ENCODE measurements at regions not wholly inside any gene's neighbourhood (a gene's known extent, or its start where the extent isn't known, plus 50 kb on each side); places are given as distances from the start of the nearest gene placed in this dataset.

DNA sequence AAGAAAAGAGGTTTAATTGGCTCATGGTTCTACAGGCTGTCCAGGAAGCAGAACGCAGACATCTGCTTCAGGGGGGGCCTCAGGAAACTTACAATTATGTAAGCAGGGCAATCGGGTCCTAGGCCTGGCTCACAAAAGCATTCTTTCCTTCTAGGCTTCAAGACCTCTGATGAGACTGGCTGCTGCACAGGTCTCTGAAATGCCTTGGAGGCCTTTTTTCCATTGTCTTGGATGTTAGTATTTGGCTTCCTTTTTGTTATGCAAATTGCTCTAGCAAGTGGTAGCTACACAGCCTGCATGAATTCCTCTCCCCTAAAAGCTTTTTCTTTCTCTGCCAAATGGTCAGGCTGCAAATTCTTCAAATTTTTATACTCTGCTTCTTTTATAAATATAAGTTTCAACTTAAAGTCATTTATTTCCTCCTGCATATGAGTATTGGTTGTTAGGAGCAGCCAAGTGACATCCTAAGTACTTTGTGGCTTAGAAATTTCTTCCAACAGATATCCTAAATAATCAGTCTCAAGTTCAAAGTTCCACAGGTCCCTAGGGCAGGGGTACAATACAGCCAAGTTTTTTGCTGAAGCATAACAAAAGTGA is 83.1 kb upstream of the SEMA3A start:
- DNase-seq: no peak

DNA sequence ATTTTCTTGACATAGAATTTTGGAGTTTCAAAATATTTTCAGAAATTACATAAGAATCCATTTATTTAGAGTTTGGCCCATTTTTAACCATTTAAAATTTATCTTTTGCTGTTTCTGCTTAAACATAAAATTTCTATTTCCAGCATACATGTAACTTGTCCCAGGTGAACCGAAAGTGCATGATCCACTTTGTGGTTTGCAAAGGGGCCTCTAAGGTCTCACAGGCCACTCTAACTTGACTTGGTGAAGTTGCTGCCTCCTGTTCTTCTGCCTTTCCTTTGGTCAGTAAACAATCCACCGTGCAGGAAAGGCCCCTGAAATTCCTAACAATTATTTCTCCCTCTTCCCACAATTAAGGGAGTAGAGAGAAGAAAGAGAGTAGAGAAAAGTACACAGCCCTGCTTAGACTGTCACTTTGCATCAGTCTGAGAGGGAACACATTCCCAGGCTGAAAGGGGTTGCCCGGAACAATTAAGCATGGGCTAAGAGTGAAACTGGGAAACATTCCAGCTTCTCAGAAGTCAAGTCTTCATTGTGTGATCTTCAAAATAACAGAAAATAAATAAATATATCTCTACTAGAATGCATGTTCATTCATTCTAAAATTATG is 79.5 kb upstream of the SEMA3A start:
- DNase-seq: no peak

DNA sequence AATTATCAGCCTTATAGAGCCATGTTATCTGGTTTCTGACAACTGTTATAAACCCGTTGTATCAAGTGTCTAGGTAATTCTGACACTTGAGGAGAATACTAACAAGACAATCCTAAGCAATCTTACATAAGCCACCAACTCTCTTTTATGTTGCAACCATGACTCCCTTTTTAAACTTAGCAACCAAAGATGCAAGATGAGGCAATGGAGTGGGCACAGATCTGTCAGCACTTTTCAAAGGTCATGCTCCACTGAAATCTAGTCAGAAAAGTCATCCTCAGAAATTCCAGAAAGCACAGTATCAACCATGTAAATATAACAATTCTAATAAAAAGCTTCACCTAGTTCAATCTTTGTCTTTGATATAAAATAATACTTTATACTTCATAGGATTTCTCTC is 77.0 kb upstream of the SEMA3A start:
- DNase-seq: no peak

DNA sequence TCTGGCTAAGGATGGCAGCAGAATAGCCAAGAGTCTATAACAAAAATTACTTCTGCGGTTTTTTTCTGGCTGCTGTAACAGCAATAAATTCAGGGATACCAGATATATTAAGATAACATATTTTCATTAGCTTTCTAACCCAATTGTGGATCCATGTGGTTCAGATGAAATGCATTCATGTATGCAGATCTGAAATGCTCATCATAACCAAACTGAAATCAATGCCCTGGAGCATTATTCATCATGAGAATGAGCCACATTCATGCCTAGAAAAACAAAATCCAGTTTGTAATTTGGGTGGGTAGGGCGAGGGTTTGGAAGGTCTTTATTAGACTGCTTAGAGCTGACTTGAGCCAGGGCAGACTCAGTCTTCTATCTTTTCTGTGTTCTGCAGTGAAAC is 69.8 kb upstream of the SEMA3A start:
- DNase-seq: no peak

DNA sequence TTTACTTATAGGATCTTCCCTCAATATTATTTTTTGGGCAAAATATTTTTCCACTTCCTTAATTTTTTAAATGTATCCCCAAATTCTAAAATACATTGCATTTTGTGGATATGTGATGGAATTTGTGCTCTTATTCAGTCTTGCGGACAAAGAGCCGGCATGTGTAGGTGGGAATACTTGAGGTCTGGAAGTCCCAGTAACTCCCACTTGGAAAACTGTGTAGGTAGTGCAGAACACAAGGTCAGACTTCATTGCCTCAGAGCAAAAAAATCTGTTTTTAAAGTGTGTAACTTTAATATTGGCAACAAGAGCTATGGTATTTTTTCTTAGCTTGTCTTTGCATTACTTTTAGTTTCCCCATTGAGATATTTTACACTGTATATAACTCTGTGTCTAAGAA is 68.5 kb upstream of the SEMA3A start:
- no peak for DNase-seq

DNA sequence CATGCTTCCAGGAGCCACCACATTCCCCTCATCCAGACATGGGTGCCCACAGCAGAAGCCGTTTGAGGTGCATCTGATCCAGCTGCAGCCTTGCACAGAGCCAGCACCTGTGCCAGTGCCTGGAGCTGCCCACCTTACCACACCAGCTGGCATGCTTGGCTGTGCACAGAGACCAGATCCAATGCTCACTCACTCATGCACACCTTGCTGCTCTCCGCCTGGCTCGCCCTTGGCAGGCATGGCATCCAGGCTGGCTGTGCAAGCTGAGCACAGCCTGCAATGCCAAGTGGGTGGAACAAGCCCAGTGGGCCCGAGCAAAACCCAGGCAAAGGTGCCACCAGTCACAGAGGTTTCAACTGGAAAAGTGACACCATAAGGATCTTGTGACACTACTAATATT is 66.9 kb upstream of the SEMA3A start:
- DNase-seq: no peak

DNA sequence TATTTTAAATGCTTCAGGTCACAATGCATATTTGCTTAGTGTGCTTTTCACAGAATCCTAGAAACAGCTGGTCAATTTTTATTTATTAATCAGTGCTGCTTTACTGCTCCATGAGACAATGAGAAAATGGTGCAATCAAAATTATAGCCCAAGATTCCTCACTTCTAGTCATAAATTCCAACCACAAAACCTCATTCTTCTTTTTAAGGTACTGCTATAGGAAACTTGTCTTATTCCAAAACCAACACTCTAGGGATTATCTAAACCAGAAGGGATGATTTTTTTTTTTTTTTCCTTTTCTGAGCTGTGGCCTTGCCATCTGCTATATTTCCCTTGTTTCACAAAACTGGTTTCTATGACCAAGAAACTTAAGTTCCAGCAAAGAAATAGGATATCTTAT is 64.0 kb upstream of the SEMA3A start:
- no peak for DNase-seq

DNA sequence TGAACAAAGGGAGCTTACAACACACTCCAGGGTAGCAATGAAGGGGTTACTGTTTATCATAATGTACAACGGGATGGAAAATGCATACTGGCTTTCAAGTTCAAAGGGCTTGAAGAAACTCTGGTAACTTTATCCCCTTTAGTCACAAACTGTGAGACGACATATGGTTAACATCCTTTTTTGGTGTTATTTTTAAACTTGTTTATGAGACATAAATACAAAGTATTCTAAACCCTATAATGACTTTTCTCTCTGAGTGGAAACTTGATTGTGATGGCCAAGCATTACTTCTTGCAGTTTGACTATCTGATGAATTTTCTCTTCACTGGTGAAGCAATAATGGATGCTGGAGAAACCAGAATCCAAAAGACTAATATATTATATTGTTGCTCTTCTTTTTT is 62.0 kb upstream of the SEMA3A start:
- no peak for DNase-seq

DNA sequence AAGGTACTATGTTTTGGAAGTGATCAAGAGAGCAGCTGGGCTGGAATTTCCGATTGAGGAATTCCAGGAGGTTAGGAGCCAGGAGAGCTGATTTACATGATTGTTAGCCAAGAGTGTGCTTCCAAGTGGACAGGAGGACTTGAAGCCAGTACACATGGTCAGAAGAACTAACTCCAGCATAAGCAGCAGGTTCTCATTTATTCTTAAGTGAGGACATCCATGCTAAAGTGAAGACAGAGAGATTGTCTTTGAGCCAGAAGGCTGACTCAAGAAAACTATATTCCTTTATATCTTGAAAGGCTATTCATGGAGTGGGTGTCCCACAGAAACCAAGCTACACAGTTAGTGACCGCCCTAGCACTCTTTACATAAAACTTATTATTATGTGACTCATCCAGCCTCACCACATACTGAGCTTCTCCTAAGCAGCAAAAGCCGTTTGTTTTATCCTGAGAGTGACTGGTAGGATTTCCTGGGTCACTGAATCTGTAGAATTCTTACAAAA is 56.7 kb upstream of the SEMA3A start:
- no peak for DNase-seq

DNA sequence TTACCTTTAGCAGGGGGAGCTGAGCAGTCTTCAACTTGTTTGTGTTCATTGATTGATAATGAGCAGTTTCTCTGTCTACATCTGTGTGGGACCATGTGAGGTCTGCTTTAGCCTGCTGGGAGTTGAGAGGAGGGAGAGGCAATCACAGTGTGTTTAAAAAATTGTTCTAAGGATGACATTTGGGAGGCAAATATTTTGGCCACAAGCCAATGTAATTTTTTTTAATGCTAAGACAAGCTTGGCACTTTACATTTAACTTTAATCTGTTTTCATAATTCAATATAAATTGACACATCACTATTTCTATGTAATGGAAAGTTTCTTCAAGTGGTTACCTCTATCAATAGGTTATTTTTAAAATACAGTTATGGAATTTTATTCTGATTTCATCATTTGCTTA is 55.9 kb upstream of the SEMA3A start:
- no peak for DNase-seq

DNA sequence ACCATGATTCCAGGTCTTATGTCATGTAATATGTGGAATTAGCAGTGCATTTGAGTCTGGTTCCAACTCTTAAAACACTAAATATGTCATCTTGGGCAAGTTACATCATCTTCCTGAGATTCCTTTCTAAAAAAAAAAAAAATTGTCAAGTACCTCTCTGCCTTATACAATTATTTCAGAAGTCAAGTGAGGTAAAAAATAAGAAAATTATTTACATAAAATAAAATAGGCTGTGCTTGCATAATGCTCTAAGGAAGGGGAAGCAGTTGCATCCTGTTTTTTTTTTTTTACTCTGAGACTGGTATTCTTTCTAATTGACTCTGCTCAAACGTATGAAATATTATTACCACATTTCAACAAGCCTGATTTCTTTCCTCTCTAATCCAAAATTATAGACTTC is 55.1 kb upstream of the SEMA3A start:
- no peak for DNase-seq

DNA sequence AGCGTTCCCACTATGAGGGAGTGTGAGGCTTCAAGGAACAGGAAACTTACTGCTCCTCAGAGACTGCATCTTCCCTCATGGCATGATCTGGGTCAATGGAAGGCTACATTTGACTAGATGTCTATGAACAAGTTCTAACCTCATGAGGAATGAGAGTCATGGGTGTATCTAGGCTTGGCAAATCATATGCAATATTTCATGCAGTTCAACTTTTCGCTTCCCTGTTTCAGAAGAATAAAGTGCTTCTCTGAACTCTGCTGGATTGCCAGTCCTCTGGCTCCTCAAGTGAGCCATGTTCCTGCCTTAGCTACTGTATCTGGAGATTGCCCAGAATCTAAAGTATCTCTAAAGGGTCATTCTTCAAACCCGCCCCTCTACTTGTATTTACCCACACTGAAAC is 54.3 kb upstream of the SEMA3A start:
- no peak for DNase-seq

DNA sequence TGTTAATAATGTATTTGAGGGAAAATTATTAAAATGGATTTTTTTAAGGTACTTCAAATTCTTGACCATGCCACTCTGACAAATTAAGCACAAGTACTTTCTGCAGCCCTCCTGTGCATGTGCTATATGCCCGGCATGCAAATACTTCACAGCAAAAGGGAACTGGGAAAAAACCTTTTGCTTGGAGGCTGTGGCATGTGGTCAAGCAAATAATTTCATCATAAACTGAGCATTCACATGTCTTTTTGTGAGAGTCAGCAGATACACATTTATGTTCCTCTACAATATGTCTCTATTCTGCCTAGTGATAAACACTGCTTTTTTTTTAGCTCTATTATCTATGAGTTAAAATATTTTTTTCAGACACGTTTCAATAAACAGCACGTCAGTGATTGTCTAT is 53.7 kb upstream of the SEMA3A start:
- no peak for DNase-seq

DNA sequence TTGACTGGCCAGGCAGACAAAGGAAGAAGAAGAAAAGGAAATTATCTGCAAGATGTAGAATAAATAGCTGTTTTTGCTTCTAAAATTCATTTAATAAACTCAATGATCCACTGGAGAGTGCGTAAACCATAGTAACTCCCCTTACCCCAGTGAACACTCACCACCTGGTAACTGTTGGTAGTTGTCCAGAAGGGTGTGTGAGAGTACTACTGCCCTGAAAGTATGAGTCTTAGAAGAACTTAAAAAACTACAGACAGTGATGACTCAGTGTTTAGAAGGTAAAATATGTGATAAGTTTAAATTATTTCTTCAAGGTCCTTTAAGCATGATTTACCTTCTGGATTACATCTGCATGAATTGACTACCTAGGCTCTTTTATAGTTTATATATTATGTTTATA is 53.0 kb upstream of the SEMA3A start:
- no peak for DNase-seq

DNA sequence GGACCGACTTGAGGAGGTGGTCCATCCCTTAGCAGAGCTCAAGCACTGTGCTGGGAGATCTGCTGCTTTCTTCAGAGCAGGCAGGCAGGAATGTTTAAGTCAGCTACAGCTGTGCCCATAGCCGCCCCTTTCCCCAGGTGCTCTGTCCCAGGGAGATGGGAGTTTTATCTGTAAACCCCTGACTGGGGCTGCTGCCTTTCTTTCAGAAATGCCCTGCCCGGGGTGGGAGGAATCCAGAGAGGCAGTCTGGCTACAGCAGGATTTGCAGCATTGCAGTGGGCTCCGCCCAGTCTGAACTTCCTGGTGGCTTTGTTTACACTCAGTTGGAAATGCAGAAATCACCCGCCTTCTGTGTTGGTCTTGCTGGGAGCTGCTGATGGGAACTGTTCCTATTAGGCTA is 51.2 kb upstream of the SEMA3A start:
- no peak for DNase-seq

Data from NCI-H1694 treated with DMSO at 0.1 percent for 48 hours (cell line).